K562 (cell line): ENCODE measurements at regions not wholly inside any gene's neighbourhood (a gene's known extent, or its start where the extent isn't known, plus 50 kb on each side); places are given as distances from the start of the nearest gene placed in this dataset.

Source experiments
- CEBPB ChIP-seq: fragments of 450-650 bp; IDR thresholded peaks from 2 replicates; pipeline ENCODE4 v1.6.1; 2016; ENCODE audit warnings: missing genetic modification characterization, missing compliant biosample characterization
- HDAC3 ChIP-seq: fragments of 450-650 bp; IDR thresholded peaks from 2 replicates; pipeline ENCODE4 v1.6.1; 2018; ENCODE audit warnings: borderline replicate concordance, mild to moderate bottlenecking, moderate library complexity; ENCODE audit not compliant: partially characterized antibody
- MYC ChIP-seq, 2 experiments: fragments of 250-450 bp in 1 of 2; sonication (Bioruptor Pico) in 1 of 2; IDR thresholded peaks; 2 replicates each; pipeline versions ENCODE4 v1.5.1 to v1.6.1; 2012 to 2021; ENCODE audit warnings: low read depth in 2 of 2, borderline replicate concordance in 1 of 2, improper control_type of control experiment in 1 of 2, low read length in 1 of 2, mild to moderate bottlenecking in 1 of 2, moderate library complexity in 1 of 2
- NFIC ChIP-seq: fragments of 450-650 bp; IDR thresholded peaks from 2 replicates; pipeline ENCODE4 v1.6.1; 2017; ENCODE audit warnings: mild to moderate bottlenecking, inconsistent platforms
- PPARD ChIP-seq: fragments of 250-450 bp; sonication (Bioruptor Pico); IDR thresholded peaks from 2 replicates; pipeline ENCODE4 v1.8.0; 2022; ENCODE audit warnings: inconsistent platforms, mild to moderate bottlenecking, moderate library complexity
- PTBP1 ChIP-seq: fragments of 200-400 bp; formaldehyde crosslinking; IDR thresholded peaks from 2 replicates; pipeline ENCODE4 v1.6.1; 2017; ENCODE audit warnings: low read depth, low read length
- ZNF133 ChIP-seq: fragments of 250-450 bp; sonication (Bioruptor Pico); IDR thresholded peaks from 2 replicates; pipeline ENCODE4 v1.4.0; 2020; ENCODE audit warnings: mild to moderate bottlenecking
- ZNF644 ChIP-seq: fragments of 200-800 bp; sonication (Bioruptor generic); IDR thresholded peaks from 2 replicates; pipeline ENCODE4 v1.6.1; 2016; ENCODE audit warnings: low read depth, missing genetic modification characterization, missing compliant biosample characterization
- TF ChIP-seq, protein P1 (sequence below), 3 experiments: IDR thresholded peaks in 2 of 3; conservative IDR thresholded peaks in 1 of 3; 2 replicates each; pipeline ENCODE4 v1.5.1; 2011 to 2012; ENCODE audit warnings: low read length in 3 of 3, mild to moderate bottlenecking in 3 of 3, control low read depth in 2 of 3, improper control_type of control experiment in 1 of 3, inconsistent platforms in 1 of 3, low read depth in 1 of 3, mixed read lengths in 1 of 3, moderate library complexity in 1 of 3; ENCODE audit not compliant: insufficient read depth in 2 of 3
- TF ChIP-seq, protein P2 (sequence below): sonication (generic); formaldehyde crosslinking; IDR thresholded peaks from 2 replicates; pipeline ENCODE4 v1.9.0; 2022; ENCODE audit warnings: mild to moderate bottlenecking, missing genetic modification reagents

DNA sequence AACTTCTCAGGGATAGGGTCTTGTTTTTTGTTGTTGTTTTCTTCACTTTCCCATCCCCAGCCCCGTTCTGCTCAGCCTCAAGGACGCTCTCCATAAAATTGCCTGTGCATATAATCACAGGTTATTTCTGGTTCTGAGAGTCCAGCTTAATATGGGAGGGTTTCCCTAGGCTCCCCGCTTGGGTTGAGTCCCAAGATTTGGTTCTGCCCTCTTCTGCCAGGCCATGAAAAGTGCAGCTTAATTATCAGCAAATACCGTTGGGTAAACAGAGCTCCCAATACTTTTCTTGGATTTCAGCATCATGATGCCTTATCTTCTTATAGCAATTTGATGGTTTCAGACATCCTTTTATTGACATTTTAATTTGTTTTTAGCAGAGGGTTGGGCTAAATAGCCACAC lies 75.6 kb downstream of the GRIN2B start:
- TF ChIP-seq PTBP1 (no peak), NFIC (no peak), PPARD (CRISPR knock-in tag) (no peak), ZNF133 (CRISPR knock-in tag) (no peak), MYC (IDR thresholded peaks at IDR 0.05; ENCODE audit: low read depth, low read length) (no peak), MYC (CRISPR knock-in tag; IDR thresholded peaks at IDR 0.05; ENCODE audit: borderline replicate concordance, low read depth) (no peak), CEBPB (no peak), ZNF644 (tag) (no peak), HDAC3 (no peak)
- TF ChIP-seq, protein P1, sequence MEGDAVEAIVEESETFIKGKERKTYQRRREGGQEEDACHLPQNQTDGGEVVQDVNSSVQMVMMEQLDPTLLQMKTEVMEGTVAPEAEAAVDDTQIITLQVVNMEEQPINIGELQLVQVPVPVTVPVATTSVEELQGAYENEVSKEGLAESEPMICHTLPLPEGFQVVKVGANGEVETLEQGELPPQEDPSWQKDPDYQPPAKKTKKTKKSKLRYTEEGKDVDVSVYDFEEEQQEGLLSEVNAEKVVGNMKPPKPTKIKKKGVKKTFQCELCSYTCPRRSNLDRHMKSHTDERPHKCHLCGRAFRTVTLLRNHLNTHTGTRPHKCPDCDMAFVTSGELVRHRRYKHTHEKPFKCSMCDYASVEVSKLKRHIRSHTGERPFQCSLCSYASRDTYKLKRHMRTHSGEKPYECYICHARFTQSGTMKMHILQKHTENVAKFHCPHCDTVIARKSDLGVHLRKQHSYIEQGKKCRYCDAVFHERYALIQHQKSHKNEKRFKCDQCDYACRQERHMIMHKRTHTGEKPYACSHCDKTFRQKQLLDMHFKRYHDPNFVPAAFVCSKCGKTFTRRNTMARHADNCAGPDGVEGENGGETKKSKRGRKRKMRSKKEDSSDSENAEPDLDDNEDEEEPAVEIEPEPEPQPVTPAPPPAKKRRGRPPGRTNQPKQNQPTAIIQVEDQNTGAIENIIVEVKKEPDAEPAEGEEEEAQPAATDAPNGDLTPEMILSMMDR (IDR thresholded peaks at IDR 0.05 in 2 of 3, conservative IDR thresholded peaks at IDR 0.05 in 1 of 3; ENCODE audit: insufficient read depth in 2 of 3, low read depth in 1 of 3, low read length in 3 of 3), result no peak
- TF ChIP-seq, protein P2, sequence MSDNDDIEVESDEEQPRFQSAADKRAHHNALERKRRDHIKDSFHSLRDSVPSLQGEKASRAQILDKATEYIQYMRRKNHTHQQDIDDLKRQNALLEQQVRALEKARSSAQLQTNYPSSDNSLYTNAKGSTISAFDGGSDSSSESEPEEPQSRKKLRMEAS (CRISPR knock-in tag), result no peak
